ENCODE measurements at regions not wholly inside any gene's neighbourhood (a gene's known extent, or its start where the extent isn't known, plus 50 kb on each side); places are given as distances from the start of the nearest gene placed in this dataset.
"Not testable (repeated sequence)": the region's sequence is repeated elsewhere in the genome, so short reads cannot be mapped to it uniquely, and the experiment has no call there.

- H3K4me3 Mint-ChIP-seq = no peak overlapping the region
- DNase-seq = no peak
- peaks cover 2 to 16% (median 7%) of the 10 kb centered on the region in 5 donors for H3K27me3 Mint-ChIP-seq
- no peaks in the 10 kb centered on the region for H3K4me1 Mint-ChIP-seq
- no peak for ATAC-seq
- POLR2A ChIA-PET = no interaction called here
- H3K36me3 Mint-ChIP-seq = peaks cover 0 to 5% (median 3%) of the 10 kb centered on the region in 3 donors
- peaks cover 2 to 34% (median 17%) of the 10 kb centered on the region in 9 donors for H3K9me3 Mint-ChIP-seq
- H3K27ac Mint-ChIP-seq = no peak overlapping the region
Measured at GRCh38 chr4:13777341-13777740, 149.8 kb upstream of the BOD1L1 start.

- Mint-ChIP-seq H3K36me3 (peaks cover 0 to 5% (median 3%) of the 10 kb centered on the region in 3 donors), H3K27me3 (peaks cover 2 to 20% (median 7%) of the 10 kb centered on the region in 5 donors), H3K4me1 (no peaks in the 10 kb centered on the region), H3K4me3 (no peak overlapping the region), H3K27ac (no peak overlapping the region), H3K9me3 (peaks cover 2 to 30% (median 15%) of the 10 kb centered on the region in 9 donors)
- ATAC-seq = no peak
- no peak for DNase-seq
- POLR2A ChIA-PET = no interaction called here
Measured at GRCh38 chr4:13778367-13778766, 150.8 kb upstream of the BOD1L1 start.

DNA sequence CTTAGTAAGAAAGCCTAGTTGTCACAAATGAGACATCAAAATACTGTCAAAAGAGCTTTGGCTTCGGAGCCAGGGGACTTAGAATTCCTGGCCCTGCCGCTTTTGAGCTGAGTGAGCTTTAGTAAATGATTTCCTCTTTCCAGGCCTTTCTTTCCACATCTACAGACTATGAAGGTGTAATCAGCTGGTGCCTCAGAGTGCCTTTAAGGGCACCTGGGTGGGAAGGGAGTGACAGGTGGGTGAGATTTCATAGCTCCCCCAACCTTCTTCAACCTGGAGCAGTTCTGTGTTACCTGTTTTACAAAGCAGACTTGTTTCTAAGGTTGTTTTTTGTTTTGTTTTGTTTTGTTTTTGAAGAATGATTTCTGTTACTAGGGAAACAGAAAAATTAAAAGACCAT is 154.7 kb upstream of the BOD1L1 start:
- DNase-seq (no peak), ATAC-seq (no peak)
- H3K36me3 Mint-ChIP-seq = peaks cover 0 to 2% (median 0%) of the 10 kb centered on the region in 3 donors
- H3K9me3 Mint-ChIP-seq = peaks cover 0 to 8% (median 4%) of the 10 kb centered on the region in 9 donors
- POLR2A ChIA-PET = no interaction called here
- H3K4me1 Mint-ChIP-seq = no peaks in the 10 kb centered on the region
- H3K27me3 Mint-ChIP-seq = peaks cover 2 to 15% (median 2%) of the 10 kb centered on the region in 5 donors
- H3K27ac Mint-ChIP-seq = no peak overlapping the region
- H3K4me3 Mint-ChIP-seq = no peak overlapping the region

DNA sequence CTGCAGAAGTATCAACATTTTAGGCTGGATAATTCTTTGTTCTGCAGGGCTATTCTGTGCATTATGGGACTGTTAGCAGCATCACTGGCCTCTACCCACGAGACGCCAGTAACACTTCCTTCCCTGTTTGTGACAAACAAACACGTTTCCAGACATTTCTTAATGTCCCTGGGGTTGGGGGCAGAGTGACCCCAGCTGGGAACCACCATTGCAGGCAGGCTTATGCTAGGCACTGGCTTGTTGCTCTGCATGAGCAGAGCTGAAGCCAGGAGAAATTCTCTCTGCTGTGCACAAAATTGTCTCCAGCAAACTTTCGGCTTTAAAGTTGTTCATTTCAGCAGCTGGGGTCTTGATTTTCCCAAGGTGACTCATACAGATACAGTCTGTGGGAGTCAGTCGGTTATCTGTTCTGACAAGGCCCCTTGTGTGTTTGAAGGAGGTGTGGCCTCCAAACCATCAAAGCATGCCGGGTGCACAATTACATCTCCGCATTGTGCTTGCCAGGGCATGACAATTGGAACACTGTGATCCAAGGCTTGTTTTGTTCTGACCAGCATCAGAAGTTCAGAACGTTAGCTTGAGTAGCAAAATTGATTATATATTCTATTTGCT is 156.4 kb upstream of the BOD1L1 start:
- DNase-seq (no peak), ATAC-seq (no peak)
- peaks cover 0 to 8% (median 4%) of the 10 kb centered on the region in 9 donors for H3K9me3 Mint-ChIP-seq
- POLR2A ChIA-PET = no interaction called here
- peaks cover 0 to 2% (median 0%) of the 10 kb centered on the region in 3 donors for H3K36me3 Mint-ChIP-seq
- H3K4me3 Mint-ChIP-seq = no peak overlapping the region
- H3K27ac Mint-ChIP-seq = no peak overlapping the region
- peaks cover 0 to 8% (median 2%) of the 10 kb centered on the region in 5 donors for H3K27me3 Mint-ChIP-seq
- H3K4me1 Mint-ChIP-seq = no peaks in the 10 kb centered on the region

DNA sequence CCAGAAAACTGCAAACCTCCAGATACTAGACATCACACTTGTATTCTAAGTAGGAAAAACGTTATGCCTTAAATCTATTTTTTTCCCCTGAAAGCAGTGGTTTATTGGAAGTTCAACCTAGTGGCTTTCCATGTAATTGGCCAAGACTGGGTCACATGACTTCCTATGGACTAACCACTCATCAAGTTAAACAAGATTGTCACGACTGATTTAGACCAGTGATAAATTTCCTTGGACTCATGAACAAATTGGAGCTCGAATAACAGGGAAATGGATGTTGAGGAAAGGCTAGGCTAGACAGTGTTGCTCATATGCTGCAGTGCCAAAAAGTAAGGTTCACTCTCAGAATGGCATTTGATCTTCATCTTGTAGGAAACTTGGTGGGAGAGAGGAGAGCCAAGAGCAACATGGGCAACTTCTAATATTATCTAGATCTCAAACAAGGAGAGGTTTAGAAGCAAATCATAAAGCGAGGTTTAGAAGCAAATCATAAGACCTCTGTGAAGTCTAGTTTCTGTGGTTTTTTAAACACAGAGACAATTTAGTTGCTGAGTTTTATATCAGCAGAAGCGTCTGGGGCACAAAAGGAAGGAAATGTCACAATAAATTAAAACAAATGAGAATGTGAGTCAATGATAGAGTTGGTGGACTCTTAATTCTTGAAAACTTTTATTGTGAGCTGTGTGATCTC is 165.6 kb upstream of the BOD1L1 start:
- no peaks in the 10 kb centered on the region for H3K4me1 Mint-ChIP-seq
- no peak for ATAC-seq
- POLR2A ChIA-PET = no interaction called here

DNA sequence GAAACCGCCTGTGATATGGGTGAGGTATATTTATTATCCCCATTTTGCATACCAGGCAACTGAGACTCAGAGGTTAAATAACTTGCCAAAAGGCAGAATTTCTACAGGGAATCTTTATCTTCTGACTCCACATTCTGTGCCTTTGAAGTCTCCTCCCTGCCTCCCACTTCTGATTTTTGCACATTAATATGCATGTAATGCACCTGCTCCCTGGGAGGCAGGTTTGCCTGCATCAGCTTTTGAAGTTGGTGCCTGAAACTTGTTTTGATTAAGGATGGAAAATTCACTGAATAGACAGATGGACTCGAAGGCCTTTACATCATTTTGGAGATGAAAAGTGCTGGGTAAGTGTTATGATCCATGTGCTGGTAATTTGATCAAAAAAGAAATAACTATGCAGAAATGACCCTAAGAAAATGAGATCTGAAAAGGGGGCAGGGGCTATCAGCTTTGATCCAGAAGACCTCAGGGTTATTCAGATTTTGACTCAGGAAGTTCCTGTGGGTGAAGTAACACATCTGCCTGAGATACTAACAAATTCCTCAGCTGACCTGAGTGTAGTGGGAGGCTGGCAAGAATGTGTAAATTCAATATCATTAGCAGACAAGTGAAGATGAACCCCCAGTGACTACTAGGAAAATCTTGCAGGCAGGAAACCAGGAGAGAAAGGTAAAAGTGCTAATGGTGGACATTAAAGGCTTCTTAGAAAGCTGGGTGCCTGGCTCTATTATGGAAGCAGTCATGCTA is 167.5 kb upstream of the BOD1L1 start:
- H3K27me3 Mint-ChIP-seq = peaks cover 5 to 24% (median 10%) of the 10 kb centered on the region in 5 donors
- no peaks in the 10 kb centered on the region for H3K4me1 Mint-ChIP-seq
- ATAC-seq (no peak), DNase-seq (no peak)
- H3K27ac Mint-ChIP-seq = no peak overlapping the region
- no peak overlapping the region for H3K4me3 Mint-ChIP-seq
- H3K36me3 Mint-ChIP-seq = peaks cover 0 to 4% (median 0%) of the 10 kb centered on the region in 3 donors
- peaks cover 2 to 21% (median 12%) of the 10 kb centered on the region in 9 donors for H3K9me3 Mint-ChIP-seq
- POLR2A ChIA-PET = no interaction called here

More for the DNA sequence above, 165.6 kb upstream of the BOD1L1 start:
- Mint-ChIP-seq H3K36me3 (peaks cover 0 to 4% (median 0%) of the 10 kb centered on the region in 3 donors), H3K9me3 (peaks cover under 1 to 29% (median 7%) of the 10 kb centered on the region in 9 donors), H3K27ac (no peak overlapping the region), H3K27me3 (peaks cover 5 to 24% (median 10%) of the 10 kb centered on the region in 5 donors), H3K4me3 (no peak overlapping the region)
- no peak for DNase-seq

GRCh38 chr4:13797061-13797460 is 169.5 kb upstream of the BOD1L1 start:
- peaks cover 5 to 24% (median 10%) of the 10 kb centered on the region in 5 donors for H3K27me3 Mint-ChIP-seq
- H3K9me3 Mint-ChIP-seq = peaks cover 0 to 18% (median 9%) of the 10 kb centered on the region in 9 donors
- H3K36me3 Mint-ChIP-seq = peaks cover 0 to 4% (median 0%) of the 10 kb centered on the region in 3 donors
- ATAC-seq (no peak), DNase-seq (no peak)
- no peak overlapping the region for H3K4me3 Mint-ChIP-seq
- H3K4me1 Mint-ChIP-seq = no peaks in the 10 kb centered on the region
- POLR2A ChIA-PET = no interaction called here
- no peak overlapping the region for H3K27ac Mint-ChIP-seq

GRCh38 chr4:13815231-13815630 is 187.7 kb upstream of the BOD1L1 start:
- H3K27ac Mint-ChIP-seq = no peak overlapping the region
- DNase-seq (no peak), ATAC-seq (no peak)
- no peaks in the 10 kb centered on the region for H3K4me1 Mint-ChIP-seq
- POLR2A ChIA-PET = no interaction called here
- H3K9me3 Mint-ChIP-seq = peaks cover 0 to 5% (median 0%) of the 10 kb centered on the region in 9 donors
- H3K4me3 Mint-ChIP-seq = no peak overlapping the region
- H3K27me3 Mint-ChIP-seq = peaks cover 0 to 18% (median 4%) of the 10 kb centered on the region in 5 donors
- no peaks in the 10 kb centered on the region for H3K36me3 Mint-ChIP-seq

GRCh38 chr4:13816472-13816871 is 188.9 kb upstream of the BOD1L1 start:
- Mint-ChIP-seq H3K9me3 (peaks cover 0 to 5% (median 0%) of the 10 kb centered on the region in 9 donors), H3K4me3 (no peak overlapping the region), H3K36me3 (no peaks in the 10 kb centered on the region), H3K4me1 (no peaks in the 10 kb centered on the region), H3K27ac (no peak overlapping the region), H3K27me3 (peaks cover 0 to 18% (median 4%) of the 10 kb centered on the region in 5 donors)
- POLR2A ChIA-PET = no interaction called here
- ATAC-seq = no peak
- no peak for DNase-seq

DNA sequence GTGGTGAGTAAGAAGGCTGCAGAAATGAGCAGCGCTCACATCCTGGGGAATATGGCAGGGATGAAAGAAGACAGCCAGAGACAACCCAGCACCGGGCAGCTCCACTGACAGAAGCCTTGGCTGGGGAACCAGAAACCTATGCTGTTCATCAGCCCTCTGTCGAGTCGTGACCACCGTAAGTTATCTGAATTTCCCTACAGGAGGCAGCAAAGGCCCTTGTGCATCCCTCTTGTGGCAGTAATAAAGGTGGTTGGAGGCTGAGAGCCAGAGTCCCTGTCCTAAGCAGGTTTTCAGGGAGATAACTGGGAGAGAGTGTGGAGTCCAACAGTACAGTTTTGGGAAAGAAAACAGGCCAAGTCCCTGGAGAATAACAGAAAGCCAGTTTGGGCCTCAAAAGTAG is 194.0 kb upstream of the BOD1L1 start:
- Mint-ChIP-seq H3K27me3 (peaks cover 0 to 21% (median 6%) of the 10 kb centered on the region in 5 donors), H3K9me3 (peaks cover 0 to 42% (median 21%) of the 10 kb centered on the region in 9 donors), H3K27ac (no peak overlapping the region), H3K4me3 (no peak overlapping the region), H3K36me3 (peaks cover 0 to 6% (median 3%) of the 10 kb centered on the region in 3 donors), H3K4me1 (no peaks in the 10 kb centered on the region)
- no peak for DNase-seq
- no peak for ATAC-seq
- POLR2A ChIA-PET = no interaction called here

DNA sequence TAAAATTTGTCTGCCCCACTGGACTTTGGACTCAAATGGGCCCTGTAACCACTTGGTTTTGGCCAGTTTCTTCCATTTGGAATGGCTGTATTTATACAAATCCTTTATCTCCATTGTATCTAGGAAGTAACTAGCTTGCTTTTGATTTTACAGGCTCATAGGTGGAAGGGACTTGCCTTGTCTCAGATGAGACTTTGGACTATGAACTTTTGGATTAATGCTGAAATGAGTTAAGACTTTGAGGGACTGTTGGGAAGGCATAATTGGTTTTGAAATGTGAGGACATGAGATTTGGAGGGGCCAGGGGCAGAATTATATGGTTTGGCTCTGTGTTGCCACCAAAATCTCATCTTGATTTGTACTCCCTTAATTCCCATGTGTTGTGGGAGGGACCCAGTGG is 198.3 kb upstream of the BOD1L1 start:
- ATAC-seq, DNase-seq, H3K4me3 Mint-ChIP-seq, H3K27me3 Mint-ChIP-seq, H3K27ac Mint-ChIP-seq, H3K4me1 Mint-ChIP-seq, POLR2A ChIA-PET, H3K36me3 Mint-ChIP-seq: not testable (repeated sequence)
- H3K9me3 Mint-ChIP-seq = peaks cover 0 to 43% (median 15%) of the 10 kb centered on the region in 9 donors

GRCh38 chr4:13829457-13829856 is 201.9 kb upstream of the BOD1L1 start:
- Mint-ChIP-seq H3K4me1 (peaks cover 0 to 2% (median 0%) of the 10 kb centered on the region in 4 donors), H3K36me3 (peaks cover 0 to 3% (median 0%) of the 10 kb centered on the region in 3 donors), H3K4me3 (no peak overlapping the region), H3K27me3 (peaks cover 0 to 27% (median 5%) of the 10 kb centered on the region in 5 donors), H3K27ac (no peak overlapping the region), H3K9me3 (peaks cover 0 to 21% (median 9%) of the 10 kb centered on the region in 9 donors)
- POLR2A ChIA-PET = no interaction called here
- DNase-seq (no peak), ATAC-seq (no peak)

GRCh38 chr4:13830449-13830848 is 202.9 kb upstream of the BOD1L1 start:
- POLR2A ChIA-PET = no interaction called here
- ATAC-seq (no peak), DNase-seq (no peak)
- no peaks in the 10 kb centered on the region for H3K36me3 Mint-ChIP-seq
- H3K4me3 Mint-ChIP-seq = no peak overlapping the region
- H3K9me3 Mint-ChIP-seq = peaks cover 0 to 14% (median 5%) of the 10 kb centered on the region in 9 donors
- peaks cover 3 to 27% (median 6%) of the 10 kb centered on the region in 5 donors for H3K27me3 Mint-ChIP-seq
- no peak overlapping the region for H3K27ac Mint-ChIP-seq
- H3K4me1 Mint-ChIP-seq = peaks cover 0 to 2% (median 0%) of the 10 kb centered on the region in 4 donors

All from naive thymus-derived CD8-positive, alpha-beta T cell (primary cell).